Liver (tissue), 8 donors: ENCODE measurements at regions not wholly inside any gene's neighbourhood (a gene's known extent, or its start where the extent isn't known, plus 50 kb on each side); places are given as distances from the start of the nearest gene placed in this dataset.

ENCODE experiments used
- DNase-seq: peaks from one replicate; pipeline ENCODE4 v3.0.0-alpha.2; 2017; ENCODE audit warnings: low spot score
- H3K27ac ChIP-seq, 2 donors: one replicate each; pipeline ENCODE4 v1.7.0; 2013; ENCODE audit warnings: inconsistent platforms in 2 of 2, low read length in 2 of 2, control low read depth in 1 of 2, low read depth in 1 of 2, mild to moderate bottlenecking in 1 of 2
- H3K27me3 ChIP-seq, 4 donors: one replicate each; pipeline versions ENCODE4 v1.6.1 to v1.7.0; 2013; ENCODE audit warnings: low read length in 3 of 4, inconsistent platforms in 1 of 4, mild to moderate bottlenecking in 1 of 4, moderate library complexity in 1 of 4; ENCODE audit not compliant: control insufficient read depth in 4 of 4, insufficient read depth in 4 of 4
- H3K36me3 ChIP-seq, 4 donors: one replicate each; pipeline versions ENCODE4 v1.6.1 to v1.7.0; 2013; ENCODE audit warnings: low read length in 3 of 4, mild to moderate bottlenecking in 3 of 4, low read depth in 1 of 4, moderate library complexity in 1 of 4; ENCODE audit not compliant: control insufficient read depth in 4 of 4, insufficient read depth in 3 of 4
- H3K4me1 ChIP-seq, 4 donors: one replicate each; pipeline versions ENCODE4 v1.6.1 to v1.7.0; 2013; ENCODE audit warnings: low read length in 3 of 4, mild to moderate bottlenecking in 3 of 4, moderate library complexity in 1 of 4; ENCODE audit not compliant: control insufficient read depth in 4 of 4, insufficient read depth in 4 of 4
- H3K4me3 ChIP-seq, 3 donors: one replicate each; pipeline versions ENCODE4 v1.6.1 to v1.7.0; 2013; ENCODE audit warnings: low read length in 3 of 3, control low read depth in 1 of 3, low read depth in 1 of 3, mild to moderate bottlenecking in 1 of 3
- H3K9ac ChIP-seq, 2 donors: one replicate each; pipeline ENCODE4 v1.7.0; 2013; ENCODE audit warnings: low read length in 2 of 2, mild to moderate bottlenecking in 2 of 2, moderate library complexity in 2 of 2, control low read depth in 1 of 2, low read depth in 1 of 2
- H3K9me3 ChIP-seq, 4 donors: one replicate each; pipeline versions ENCODE4 v1.6.1 to v1.7.0; 2013; ENCODE audit warnings: low read length in 3 of 4; ENCODE audit not compliant: control insufficient read depth in 4 of 4
- EGR1 ChIP-seq, 2 donors: IDR thresholded peaks; 2 replicates each; pipeline ENCODE4 v1.6.1; 2016 to 2018; ENCODE audit warnings: antibody characterized with exemption in 2 of 2, low read depth in 2 of 2
- FOXA1 ChIP-seq: IDR thresholded peaks from 2 replicates; pipeline ENCODE4 v1.6.1; 2016; ENCODE audit warnings: antibody characterized with exemption
- FOXA2 ChIP-seq: IDR thresholded peaks from 2 replicates; pipeline ENCODE4 v1.6.1; 2016; ENCODE audit warnings: antibody characterized with exemption
- GABPA ChIP-seq, 2 donors: IDR thresholded peaks in 1 of 2; conservative IDR thresholded peaks in 1 of 2; 2 replicates each; pipeline ENCODE4 v1.6.1; 2016; ENCODE audit warnings: antibody characterized with exemption in 2 of 2, mild to moderate bottlenecking in 1 of 2, moderate library complexity in 1 of 2
- HNF4A ChIP-seq, 2 donors: conservative IDR thresholded peaks; 2 replicates each; pipeline ENCODE4 v1.6.1; 2016; ENCODE audit warnings: antibody characterized with exemption in 2 of 2, mild to moderate bottlenecking in 2 of 2
- JUND ChIP-seq, 2 donors: IDR thresholded peaks; 2 replicates each; pipeline ENCODE4 v1.6.1; 2016; ENCODE audit warnings: antibody characterized with exemption in 2 of 2
- NR2F2 ChIP-seq: IDR thresholded peaks from 2 replicates; pipeline ENCODE4 v1.6.1; 2016; ENCODE audit warnings: antibody characterized with exemption
- RAD21 ChIP-seq, 2 donors: IDR thresholded peaks; 2 replicates each; pipeline ENCODE4 v1.6.1; 2016; ENCODE audit warnings: antibody characterized with exemption in 2 of 2, mild to moderate bottlenecking in 2 of 2
- RXRA ChIP-seq, 2 donors: IDR thresholded peaks; 2 replicates each; pipeline ENCODE4 v1.6.1; 2017 to 2018; ENCODE audit warnings: antibody characterized with exemption in 2 of 2, mild to moderate bottlenecking in 1 of 2
- SP1 ChIP-seq: IDR thresholded peaks from 2 replicates; pipeline ENCODE4 v1.6.1; 2018; ENCODE audit warnings: antibody characterized with exemption, mild to moderate bottlenecking
- TAF1 ChIP-seq: conservative IDR thresholded peaks from 2 replicates; pipeline ENCODE4 v1.6.1; 2016; ENCODE audit warnings: antibody characterized with exemption, mild to moderate bottlenecking
- YY1 ChIP-seq: IDR thresholded peaks from 2 replicates; pipeline ENCODE4 v1.6.1; 2016; ENCODE audit warnings: antibody characterized with exemption, mild to moderate bottlenecking
- WGBS: extraction: QIAGEN DNeasy Blood & Tissue Kit; methylation state at CpG from one replicate; pipeline ENCODE4 v1.1.7; 2013; 5-methylcytosine and 5-hydroxymethylcytosine counted together
- TF ChIP-seq, protein P1 (sequence below): IDR thresholded peaks from 2 replicates; pipeline ENCODE4 v1.6.1; 2016; ENCODE audit warnings: antibody characterized with exemption
- TF ChIP-seq, protein P2 (sequence below): IDR thresholded peaks from 2 replicates; pipeline ENCODE4 v1.6.1; 2016; ENCODE audit warnings: antibody characterized with exemption
- TF ChIP-seq, protein P3 (sequence below): IDR thresholded peaks from 2 replicates; pipeline ENCODE4 v1.6.1; 2016; ENCODE audit warnings: antibody characterized with exemption
- TF ChIP-seq, protein P4 (sequence below): IDR thresholded peaks from 2 replicates; pipeline ENCODE4 v1.6.1; 2016; ENCODE audit warnings: antibody characterized with exemption, mild to moderate bottlenecking
- TF ChIP-seq, protein P5 (sequence below): fragments of 150-350 bp; IDR thresholded peaks from 2 replicates; pipeline ENCODE4 v1.5.1; 2017; ENCODE audit warnings: improper control_type of control experiment, low read depth, low read length; ENCODE audit not compliant: missing input control
- donor health status: healthy.
- donor health status: healthy.
- donor health status: healthy.
- donor health status: healthy.
- donor health status: healthy.

DNA sequence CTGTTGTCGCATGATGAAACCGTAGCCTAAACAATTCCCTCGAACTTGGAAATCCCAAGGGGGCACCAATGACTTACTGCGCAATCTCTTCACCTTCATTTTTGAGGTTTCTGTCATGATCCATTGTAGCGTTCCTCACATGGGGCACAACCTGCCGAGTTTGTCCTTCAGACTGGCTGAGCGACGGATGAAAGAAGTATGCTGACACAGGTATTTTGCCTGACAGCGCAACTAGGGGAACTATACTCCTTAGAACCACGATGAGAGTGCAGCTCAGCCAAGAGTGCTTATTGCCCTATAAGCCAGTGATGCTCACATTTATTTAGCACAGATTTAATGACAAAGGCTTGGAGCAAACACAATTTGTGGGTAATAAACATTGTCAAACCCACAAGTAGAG, 106.3 kb upstream of the ZNF267 start:
- DNase-seq = no peak
- no peaks in the 10 kb centered on the region for H3K4me1 ChIP-seq
- no peak overlapping the region for H3K9ac ChIP-seq
- TF ChIP-seq EGR1 (IDR thresholded peaks at IDR 0.05; ENCODE audit: low read depth in 2 of 2) = no peak
- no peak for TF ChIP-seq SP1
- TF ChIP-seq, protein P1, sequence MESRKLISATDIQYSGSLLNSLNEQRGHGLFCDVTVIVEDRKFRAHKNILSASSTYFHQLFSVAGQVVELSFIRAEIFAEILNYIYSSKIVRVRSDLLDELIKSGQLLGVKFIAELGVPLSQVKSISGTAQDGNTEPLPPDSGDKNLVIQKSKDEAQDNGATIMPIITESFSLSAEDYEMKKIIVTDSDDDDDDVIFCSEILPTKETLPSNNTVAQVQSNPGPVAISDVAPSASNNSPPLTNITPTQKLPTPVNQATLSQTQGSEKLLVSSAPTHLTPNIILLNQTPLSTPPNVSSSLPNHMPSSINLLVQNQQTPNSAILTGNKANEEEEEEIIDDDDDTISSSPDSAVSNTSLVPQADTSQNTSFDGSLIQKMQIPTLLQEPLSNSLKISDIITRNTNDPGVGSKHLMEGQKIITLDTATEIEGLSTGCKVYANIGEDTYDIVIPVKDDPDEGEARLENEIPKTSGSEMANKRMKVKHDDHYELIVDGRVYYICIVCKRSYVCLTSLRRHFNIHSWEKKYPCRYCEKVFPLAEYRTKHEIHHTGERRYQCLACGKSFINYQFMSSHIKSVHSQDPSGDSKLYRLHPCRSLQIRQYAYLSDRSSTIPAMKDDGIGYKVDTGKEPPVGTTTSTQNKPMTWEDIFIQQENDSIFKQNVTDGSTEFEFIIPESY = no peak
- no peak for TF ChIP-seq HNF4A (conservative IDR thresholded peaks at IDR 0.05)
- no peak for TF ChIP-seq YY1
- TF ChIP-seq FOXA1 = no peak
- no peak for TF ChIP-seq NR2F2
- TF ChIP-seq, protein P2, sequence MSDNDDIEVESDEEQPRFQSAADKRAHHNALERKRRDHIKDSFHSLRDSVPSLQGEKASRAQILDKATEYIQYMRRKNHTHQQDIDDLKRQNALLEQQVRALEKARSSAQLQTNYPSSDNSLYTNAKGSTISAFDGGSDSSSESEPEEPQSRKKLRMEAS = no peak
- no peak for TF ChIP-seq RAD21 (IDR thresholded peaks at IDR 0.05)
- TF ChIP-seq, protein P3, sequence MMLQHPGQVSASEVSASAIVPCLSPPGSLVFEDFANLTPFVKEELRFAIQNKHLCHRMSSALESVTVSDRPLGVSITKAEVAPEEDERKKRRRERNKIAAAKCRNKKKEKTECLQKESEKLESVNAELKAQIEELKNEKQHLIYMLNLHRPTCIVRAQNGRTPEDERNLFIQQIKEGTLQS = no peak
- TF ChIP-seq, protein P4, sequence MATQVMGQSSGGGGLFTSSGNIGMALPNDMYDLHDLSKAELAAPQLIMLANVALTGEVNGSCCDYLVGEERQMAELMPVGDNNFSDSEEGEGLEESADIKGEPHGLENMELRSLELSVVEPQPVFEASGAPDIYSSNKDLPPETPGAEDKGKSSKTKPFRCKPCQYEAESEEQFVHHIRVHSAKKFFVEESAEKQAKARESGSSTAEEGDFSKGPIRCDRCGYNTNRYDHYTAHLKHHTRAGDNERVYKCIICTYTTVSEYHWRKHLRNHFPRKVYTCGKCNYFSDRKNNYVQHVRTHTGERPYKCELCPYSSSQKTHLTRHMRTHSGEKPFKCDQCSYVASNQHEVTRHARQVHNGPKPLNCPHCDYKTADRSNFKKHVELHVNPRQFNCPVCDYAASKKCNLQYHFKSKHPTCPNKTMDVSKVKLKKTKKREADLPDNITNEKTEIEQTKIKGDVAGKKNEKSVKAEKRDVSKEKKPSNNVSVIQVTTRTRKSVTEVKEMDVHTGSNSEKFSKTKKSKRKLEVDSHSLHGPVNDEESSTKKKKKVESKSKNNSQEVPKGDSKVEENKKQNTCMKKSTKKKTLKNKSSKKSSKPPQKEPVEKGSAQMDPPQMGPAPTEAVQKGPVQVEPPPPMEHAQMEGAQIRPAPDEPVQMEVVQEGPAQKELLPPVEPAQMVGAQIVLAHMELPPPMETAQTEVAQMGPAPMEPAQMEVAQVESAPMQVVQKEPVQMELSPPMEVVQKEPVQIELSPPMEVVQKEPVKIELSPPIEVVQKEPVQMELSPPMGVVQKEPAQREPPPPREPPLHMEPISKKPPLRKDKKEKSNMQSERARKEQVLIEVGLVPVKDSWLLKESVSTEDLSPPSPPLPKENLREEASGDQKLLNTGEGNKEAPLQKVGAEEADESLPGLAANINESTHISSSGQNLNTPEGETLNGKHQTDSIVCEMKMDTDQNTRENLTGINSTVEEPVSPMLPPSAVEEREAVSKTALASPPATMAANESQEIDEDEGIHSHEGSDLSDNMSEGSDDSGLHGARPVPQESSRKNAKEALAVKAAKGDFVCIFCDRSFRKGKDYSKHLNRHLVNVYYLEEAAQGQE = no peak
- TF ChIP-seq, protein P5, sequence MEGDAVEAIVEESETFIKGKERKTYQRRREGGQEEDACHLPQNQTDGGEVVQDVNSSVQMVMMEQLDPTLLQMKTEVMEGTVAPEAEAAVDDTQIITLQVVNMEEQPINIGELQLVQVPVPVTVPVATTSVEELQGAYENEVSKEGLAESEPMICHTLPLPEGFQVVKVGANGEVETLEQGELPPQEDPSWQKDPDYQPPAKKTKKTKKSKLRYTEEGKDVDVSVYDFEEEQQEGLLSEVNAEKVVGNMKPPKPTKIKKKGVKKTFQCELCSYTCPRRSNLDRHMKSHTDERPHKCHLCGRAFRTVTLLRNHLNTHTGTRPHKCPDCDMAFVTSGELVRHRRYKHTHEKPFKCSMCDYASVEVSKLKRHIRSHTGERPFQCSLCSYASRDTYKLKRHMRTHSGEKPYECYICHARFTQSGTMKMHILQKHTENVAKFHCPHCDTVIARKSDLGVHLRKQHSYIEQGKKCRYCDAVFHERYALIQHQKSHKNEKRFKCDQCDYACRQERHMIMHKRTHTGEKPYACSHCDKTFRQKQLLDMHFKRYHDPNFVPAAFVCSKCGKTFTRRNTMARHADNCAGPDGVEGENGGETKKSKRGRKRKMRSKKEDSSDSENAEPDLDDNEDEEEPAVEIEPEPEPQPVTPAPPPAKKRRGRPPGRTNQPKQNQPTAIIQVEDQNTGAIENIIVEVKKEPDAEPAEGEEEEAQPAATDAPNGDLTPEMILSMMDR = no peak
- peaks cover 0 to 4% (median 0%) of the 10 kb centered on the region in 4 donors for H3K36me3 ChIP-seq
- no peak overlapping the region for H3K27ac ChIP-seq
- H3K27me3 ChIP-seq = no peaks in the 10 kb centered on the region
- peaks cover 50 to 90% (median 63%) of the 10 kb centered on the region in 4 donors for H3K9me3 ChIP-seq
- peak overlapping the region in 2 of 3 donors; percentile 26 to 45 for H3K4me3 ChIP-seq
- WGBS = 92% methylated on average over 10 of the region's 10 CpGs

DNA sequence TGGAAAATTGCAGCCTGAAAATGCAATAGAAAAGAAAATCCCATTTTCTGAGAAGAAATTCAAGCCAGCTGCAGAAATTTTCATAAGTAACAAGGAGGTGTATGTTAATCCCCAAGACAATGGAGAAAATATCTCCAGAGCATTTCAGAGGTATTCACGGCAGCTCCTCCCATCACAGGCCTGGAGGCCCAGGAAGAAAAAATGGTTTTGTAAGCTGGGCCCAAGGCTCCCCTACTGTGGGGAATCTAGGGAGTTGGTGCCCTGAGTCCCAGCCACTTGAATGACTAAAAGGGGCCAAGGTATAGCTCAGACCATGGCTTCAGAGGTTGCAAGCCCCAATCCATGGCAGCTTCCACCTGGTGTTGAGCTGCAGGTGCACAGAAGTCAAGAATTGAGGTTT, 93.3 kb upstream of the ZNF267 start:
- Histone ChIP-seq H3K36me3 (no peaks in the 10 kb centered on the region), H3K27me3 (no peaks in the 10 kb centered on the region), H3K4me3 (peak overlapping the region in 2 of 3 donors; percentile 29 to 33), H3K9ac (no peak overlapping the region), H3K9me3 (peaks cover 21 to 47% (median 31%) of the 10 kb centered on the region in 4 donors), H3K4me1 (no peaks in the 10 kb centered on the region), H3K27ac (no peak overlapping the region)
- 92% methylated on average over 1 of the region's 1 CpG for WGBS
- no peak for DNase-seq
- TF ChIP-seq HNF4A (conservative IDR thresholded peaks at IDR 0.05) (no peak), NR2F2 (no peak), GABPA (IDR thresholded peaks at IDR 0.05 in 1 of 2, conservative IDR thresholded peaks at IDR 0.05 in 1 of 2) (no peak), TAF1 (no peak), FOXA2 (no peak), RAD21 (IDR thresholded peaks at IDR 0.05) (no peak), RXRA (IDR thresholded peaks at IDR 0.05) (no peak), EGR1 (IDR thresholded peaks at IDR 0.05; ENCODE audit: low read depth in 2 of 2) (no peak), JUND (IDR thresholded peaks at IDR 0.05) (no peak), FOXA1 (no peak)
- TF ChIP-seq, protein P2 = no peak
- TF ChIP-seq, protein P3 = no peak
- TF ChIP-seq, protein P4 = no peak
